Activated CD4-positive, alpha-beta T cell treated with anti-CD3 and anti-CD28 coated beads for 24 hours (primary cell): ENCODE measurements at regions not wholly inside any gene's neighbourhood (a gene's known extent, or its start where the extent isn't known, plus 50 kb on each side); places are given as distances from the start of the nearest gene placed in this dataset.

Experiments
- DNase-seq, 2 donors: peaks; one replicate each; pipeline ENCODE4 v3.0.0-alpha.2; 2020; ENCODE audit warnings: low read depth in 2 of 2

DNA sequence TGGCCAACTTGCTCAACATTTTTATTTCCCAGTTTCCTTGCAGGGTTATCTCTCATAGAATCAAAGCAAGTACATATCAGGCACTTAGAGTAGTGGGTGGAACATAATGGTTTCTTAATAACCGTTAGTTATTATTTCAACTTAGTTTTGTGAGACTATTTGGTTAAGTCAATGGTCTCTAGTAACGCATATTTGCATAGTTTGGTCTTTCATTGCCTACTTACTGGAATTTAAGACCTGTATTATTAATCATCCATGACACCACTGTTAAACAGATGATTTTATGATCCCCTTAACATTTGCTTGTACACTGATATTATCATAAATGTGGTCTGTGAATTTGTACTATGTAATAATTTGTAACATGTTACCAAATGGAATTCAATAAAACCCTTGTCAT lies 70.9 kb upstream of the SMIM31 start:
- DNase-seq, result no peak

DNA sequence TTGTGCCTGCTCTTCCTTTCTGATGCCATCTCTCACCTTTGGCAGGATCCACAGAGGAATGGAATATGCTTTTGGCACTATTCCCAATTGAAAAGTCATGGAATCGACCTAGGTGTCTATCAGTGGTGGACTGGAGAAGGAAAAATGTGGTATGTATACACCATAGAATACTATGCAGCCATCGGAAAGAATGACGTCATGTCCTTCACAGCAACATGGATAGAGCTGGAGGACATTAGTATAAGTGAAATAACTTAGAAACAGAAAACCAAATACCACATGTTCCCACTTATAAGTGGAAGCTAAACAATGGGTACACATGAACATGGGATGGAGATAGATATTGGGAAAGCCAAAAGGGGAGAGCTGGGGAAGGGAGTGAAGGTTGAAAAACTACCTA lies 58.3 kb upstream of the SMIM31 start:
- no peak for DNase-seq

DNA sequence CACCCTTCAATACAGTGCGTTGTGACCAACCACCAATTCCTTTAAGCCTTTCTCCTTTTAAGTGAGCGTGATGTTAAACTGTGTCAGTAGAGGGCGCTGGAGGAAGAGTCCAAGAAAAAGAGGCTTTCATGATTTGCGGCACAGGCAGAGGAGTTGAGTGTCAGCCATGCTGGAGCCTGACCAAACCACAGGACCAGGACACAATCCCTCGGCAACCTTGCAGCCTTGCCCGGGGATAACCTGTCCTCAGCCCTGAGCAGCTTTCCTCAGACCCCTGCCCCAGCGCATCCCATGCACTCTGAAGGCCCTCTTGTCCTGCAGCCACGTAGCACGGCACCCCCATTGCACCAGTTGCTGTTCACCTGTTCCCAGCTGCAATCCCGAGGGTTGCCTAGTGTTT lies 53.5 kb upstream of the SMIM31 start:
- no peak for DNase-seq

DNA sequence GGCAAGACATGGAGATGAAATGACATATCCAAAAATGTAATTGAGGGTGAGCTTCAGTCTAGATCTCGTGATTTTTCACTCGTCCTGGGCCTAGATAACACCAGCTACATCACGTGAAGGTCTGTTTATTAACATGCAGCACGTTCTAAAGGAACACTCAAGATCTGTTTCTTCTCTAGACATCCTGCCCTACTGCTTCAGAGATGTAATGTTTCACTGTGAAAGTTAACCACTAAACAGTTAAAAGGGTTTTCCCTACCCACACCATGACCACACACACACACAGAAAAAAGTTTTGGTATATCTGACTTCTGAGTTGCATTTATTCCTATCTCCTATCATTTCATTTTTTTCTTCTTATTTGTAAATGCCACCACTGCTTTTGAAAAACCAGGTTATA lies 52.3 kb upstream of the SMIM31 start:
- no peak for DNase-seq
